Breast epithelium (tissue), 4 donors: ENCODE measurements at regions not wholly inside any gene's neighbourhood (a gene's known extent, or its start where the extent isn't known, plus 50 kb on each side); places are given as distances from the start of the nearest gene placed in this dataset.

ENCODE experiments used
- DNase-seq, 2 donors: peaks; one replicate each; pipeline ENCODE4 v3.0.0-alpha.2; 2019; ENCODE audit warnings: low spot score in 2 of 2
- H3K27ac ChIP-seq, 2 donors: fragments of 200-600 bp; sonication (generic) in 1 of 2; one replicate each; pipeline ENCODE4 v1.5.1; 2016 to 2019; ENCODE audit warnings: mild to moderate bottlenecking in 1 of 2
- H3K27me3 ChIP-seq, 2 donors: fragments of 200-600 bp; sonication (generic) in 1 of 2; one replicate each; pipeline versions ENCODE4 v1.5.1 to v1.6.0; 2017 to 2019; ENCODE audit warnings: control low read depth in 1 of 2, mild to moderate bottlenecking in 1 of 2
- H3K36me3 ChIP-seq: fragments of 200-600 bp; one replicate; pipeline ENCODE4 v1.5.1; 2019
- H3K4me1 ChIP-seq, 2 donors: fragments of 200-600 bp; sonication (generic); one replicate each; pipeline ENCODE4 v1.5.1; 2016 to 2019; ENCODE audit warnings: control low read depth in 1 of 2
- H3K4me3 ChIP-seq, 3 donors: fragments of 200-600 bp; sonication (generic); 1 replicate in 2 of 3; 2 replicates in 1 of 3; pipeline ENCODE4 v1.5.1; 2016 to 2019; ENCODE audit warnings: mild to moderate bottlenecking in 3 of 3, moderate library complexity in 2 of 3
- H3K9me3 ChIP-seq, 2 donors: fragments of 200-600 bp; sonication (generic) in 1 of 2; one replicate each; pipeline ENCODE4 v1.5.1; 2016 to 2019; ENCODE audit warnings: control low read depth in 1 of 2
- POLR2A ChIP-seq: fragments of 450-650 bp; IDR thresholded peaks from one replicate; pipeline ENCODE4 v1.6.1; 2016; ENCODE audit warnings: antibody characterized with exemption, mild to moderate bottlenecking, moderate library complexity
- POLR2AphosphoS5 ChIP-seq, 3 donors: sonication (generic); formaldehyde crosslinking; IDR thresholded peaks; one replicate each; pipeline ENCODE4 v1.6.1; 2017; ENCODE audit warnings: antibody characterized with exemption in 3 of 3
- intact Hi-C: fragments of 100-400 bp; cut with DNase I; formaldehyde crosslinking; loops from one replicate; pipeline ENCODE4 v1.15.1; 2023; ENCODE audit warnings: low total_unique reads
- TF ChIP-seq, protein P1 (sequence below), 3 donors: fragments of 450-650 bp; IDR thresholded peaks; one replicate each; pipeline ENCODE4 v1.5.1; 2016 to 2017; ENCODE audit warnings: antibody characterized with exemption in 3 of 3, mild to moderate bottlenecking in 3 of 3, moderate library complexity in 3 of 3

DNA sequence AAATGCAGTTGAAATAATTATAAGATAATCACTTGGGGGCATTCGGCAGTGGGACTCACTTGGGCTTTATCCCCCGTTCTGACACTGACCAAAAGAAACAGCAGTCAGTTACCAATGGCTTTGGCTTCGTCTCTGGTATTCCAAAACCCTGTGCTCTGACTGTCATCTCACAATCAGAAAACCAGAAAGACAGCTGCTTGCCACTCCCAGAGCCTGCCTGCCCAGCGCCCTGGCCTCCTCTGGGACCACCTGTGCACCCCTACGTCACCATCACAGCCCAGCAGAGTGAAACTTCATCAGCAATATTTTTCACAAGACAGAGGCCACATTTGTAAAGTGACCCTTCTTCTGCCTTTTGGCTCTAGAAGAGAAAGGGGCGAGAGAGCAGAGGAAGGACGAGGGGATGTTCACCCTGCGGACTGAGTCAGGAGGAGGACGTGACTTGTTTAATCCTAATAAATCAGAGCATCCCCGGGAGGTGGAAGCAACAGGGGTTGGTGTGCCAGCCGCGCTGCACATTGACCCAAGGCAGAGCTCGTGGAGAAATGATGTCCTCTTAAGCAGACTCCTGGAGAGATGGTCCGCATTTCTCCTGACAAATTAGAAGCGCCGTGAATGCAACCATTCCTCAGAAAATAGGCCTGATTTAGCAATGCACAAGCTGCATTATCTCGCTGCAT, 397.8 kb upstream of the ZNF507 start:
- Histone ChIP-seq H3K4me1 (no peaks in the 10 kb centered on the region), H3K36me3 (no peaks in the 10 kb centered on the region), H3K9me3 (no peaks in the 10 kb centered on the region), H3K27ac (no peak overlapping the region), H3K4me3 (no peak overlapping the region), H3K27me3 (no peaks in the 10 kb centered on the region)
- no peak for DNase-seq
- intact Hi-C loops = no loop called here
- no peak for TF ChIP-seq POLR2AphosphoS5 (IDR thresholded peaks at IDR 0.05)
- TF ChIP-seq, protein P1, sequence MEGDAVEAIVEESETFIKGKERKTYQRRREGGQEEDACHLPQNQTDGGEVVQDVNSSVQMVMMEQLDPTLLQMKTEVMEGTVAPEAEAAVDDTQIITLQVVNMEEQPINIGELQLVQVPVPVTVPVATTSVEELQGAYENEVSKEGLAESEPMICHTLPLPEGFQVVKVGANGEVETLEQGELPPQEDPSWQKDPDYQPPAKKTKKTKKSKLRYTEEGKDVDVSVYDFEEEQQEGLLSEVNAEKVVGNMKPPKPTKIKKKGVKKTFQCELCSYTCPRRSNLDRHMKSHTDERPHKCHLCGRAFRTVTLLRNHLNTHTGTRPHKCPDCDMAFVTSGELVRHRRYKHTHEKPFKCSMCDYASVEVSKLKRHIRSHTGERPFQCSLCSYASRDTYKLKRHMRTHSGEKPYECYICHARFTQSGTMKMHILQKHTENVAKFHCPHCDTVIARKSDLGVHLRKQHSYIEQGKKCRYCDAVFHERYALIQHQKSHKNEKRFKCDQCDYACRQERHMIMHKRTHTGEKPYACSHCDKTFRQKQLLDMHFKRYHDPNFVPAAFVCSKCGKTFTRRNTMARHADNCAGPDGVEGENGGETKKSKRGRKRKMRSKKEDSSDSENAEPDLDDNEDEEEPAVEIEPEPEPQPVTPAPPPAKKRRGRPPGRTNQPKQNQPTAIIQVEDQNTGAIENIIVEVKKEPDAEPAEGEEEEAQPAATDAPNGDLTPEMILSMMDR (IDR thresholded peaks at IDR 0.05) = no peak
- TF ChIP-seq POLR2A = no peak

DNA sequence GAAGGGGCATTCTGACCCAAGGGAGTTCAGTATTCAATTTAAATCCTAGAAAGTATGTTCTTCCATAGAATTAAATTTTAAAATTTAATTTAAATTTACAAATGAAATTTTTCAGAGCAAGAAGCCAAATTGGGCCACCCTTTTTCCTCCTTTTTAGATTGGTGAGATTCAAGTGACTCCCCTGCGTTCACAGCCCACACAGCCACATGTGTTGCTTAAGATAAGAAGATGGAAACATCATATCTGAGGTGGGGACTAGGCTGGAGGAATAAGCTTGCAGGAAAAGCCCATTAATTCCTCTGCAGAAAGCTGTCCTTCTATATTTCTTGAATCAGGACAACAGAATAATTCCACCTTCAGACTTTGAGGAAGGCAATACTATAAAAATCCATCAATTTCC, 392.7 kb upstream of the ZNF507 start:
- no peak for DNase-seq
- H3K36me3 ChIP-seq = no peaks in the 10 kb centered on the region
- no peak overlapping the region for H3K4me3 ChIP-seq
- H3K9me3 ChIP-seq = no peaks in the 10 kb centered on the region
- TF ChIP-seq, protein P1 (IDR thresholded peaks at IDR 0.05) = no peak
- intact Hi-C loops = no loop called here
- H3K27me3 ChIP-seq = peaks cover 0 to 3% of the 10 kb centered on the region in 2 donors
- no peak overlapping the region for H3K27ac ChIP-seq
- H3K4me1 ChIP-seq = no peaks in the 10 kb centered on the region

DNA sequence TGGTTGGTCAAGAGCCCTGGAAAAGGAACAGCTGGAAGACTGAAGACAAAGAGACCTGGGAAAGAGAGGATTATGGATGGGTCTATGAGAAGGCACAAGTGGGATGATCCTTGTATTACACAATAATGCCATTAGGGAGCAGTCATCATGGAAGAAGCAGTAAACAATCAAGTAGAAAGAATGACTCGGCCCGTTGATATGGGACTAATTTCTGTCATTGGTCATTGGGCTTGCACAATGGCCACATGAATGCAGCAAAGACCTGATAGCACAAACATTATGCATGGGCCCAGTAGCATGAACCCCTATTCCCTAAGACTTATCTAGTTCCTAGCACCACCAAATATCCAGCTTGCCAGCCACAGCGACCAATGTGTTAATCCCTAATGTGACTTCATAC, 390.3 kb upstream of the ZNF507 start:
- H3K4me3 ChIP-seq = no peak overlapping the region
- intact Hi-C loops = no loop called here
- peaks cover 0 to 4% of the 10 kb centered on the region in 2 donors for H3K27me3 ChIP-seq
- no peak for DNase-seq
- no peak overlapping the region for H3K27ac ChIP-seq
- TF ChIP-seq POLR2AphosphoS5 (IDR thresholded peaks at IDR 0.05) = no peak
- TF ChIP-seq, protein P1 (IDR thresholded peaks at IDR 0.05) = no peak
- no peak for TF ChIP-seq POLR2A
- H3K9me3 ChIP-seq = no peaks in the 10 kb centered on the region
- no peaks in the 10 kb centered on the region for H3K4me1 ChIP-seq
- H3K36me3 ChIP-seq = no peaks in the 10 kb centered on the region

DNA sequence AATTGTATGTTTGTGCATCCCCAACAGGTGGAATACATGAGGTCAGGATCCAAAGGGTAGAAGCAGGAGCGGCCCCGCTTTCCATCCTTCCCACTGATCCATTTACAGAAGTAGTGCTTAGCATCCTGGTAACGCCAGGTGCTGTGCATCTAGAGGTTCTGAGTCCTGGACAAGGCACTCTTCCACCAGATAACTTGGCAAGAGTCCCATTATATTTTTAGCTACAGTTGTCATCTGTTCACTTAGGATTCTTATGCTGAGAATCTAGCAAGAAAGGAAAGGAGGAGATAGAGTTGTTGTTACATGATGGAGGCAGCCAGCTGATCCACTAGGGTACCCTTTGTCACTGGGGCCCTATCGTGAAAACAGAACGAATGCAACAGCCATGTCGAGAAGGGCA, 389.5 kb upstream of the ZNF507 start:
- Histone ChIP-seq H3K9me3 (no peaks in the 10 kb centered on the region), H3K36me3 (no peaks in the 10 kb centered on the region), H3K4me3 (no peak overlapping the region), H3K27ac (no peak overlapping the region), H3K4me1 (no peaks in the 10 kb centered on the region), H3K27me3 (peaks cover 0 to 6% of the 10 kb centered on the region in 2 donors)
- DNase-seq = no peak
- TF ChIP-seq POLR2A = no peak
- TF ChIP-seq, protein P1 (IDR thresholded peaks at IDR 0.05) = no peak
- TF ChIP-seq POLR2AphosphoS5 (IDR thresholded peaks at IDR 0.05) = no peak
- intact Hi-C loops = no loop called here

DNA sequence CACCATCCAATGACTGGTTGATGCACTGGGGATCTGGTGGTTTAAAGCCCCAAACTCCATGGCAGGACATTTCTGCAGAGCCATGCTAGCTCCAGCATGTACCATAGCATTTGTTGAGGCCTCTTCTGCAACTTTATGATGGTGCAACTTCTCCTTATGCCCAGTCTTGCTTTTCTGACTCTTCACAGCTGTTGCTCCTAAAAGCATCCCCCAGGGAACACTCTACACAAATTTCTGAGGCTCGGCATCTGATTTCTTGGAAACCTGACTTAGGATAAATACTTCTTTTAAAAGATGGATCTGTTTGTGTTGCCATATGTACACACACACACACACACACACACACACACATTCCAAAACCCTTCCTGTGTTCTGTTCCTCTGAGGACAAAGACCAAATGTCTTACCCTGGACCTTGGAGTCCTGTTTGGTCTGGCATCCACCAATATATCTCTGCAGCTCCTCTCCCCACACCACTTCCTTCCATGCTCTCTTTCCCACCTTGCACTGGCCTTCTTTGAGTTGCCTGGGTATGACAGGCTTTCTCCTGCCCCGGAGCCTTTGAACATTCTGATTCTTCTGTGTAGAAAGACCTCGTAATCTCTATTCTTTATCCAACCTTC, 388.5 kb upstream of the ZNF507 start:
- intact Hi-C loops = no loop called here
- no peak overlapping the region for H3K27ac ChIP-seq

More for the DNA sequence above, 388.5 kb upstream of the ZNF507 start:
- H3K4me3 ChIP-seq = no peak overlapping the region
- TF ChIP-seq, protein P1 (IDR thresholded peaks at IDR 0.05) = no peak
- no peak for DNase-seq
- peaks cover 0 to 6% of the 10 kb centered on the region in 2 donors for H3K27me3 ChIP-seq
- H3K4me1 ChIP-seq = no peaks in the 10 kb centered on the region
- no peaks in the 10 kb centered on the region for H3K9me3 ChIP-seq
- no peaks in the 10 kb centered on the region for H3K36me3 ChIP-seq
